Duodenal mucosa (tissue), 2 donors: ENCODE measurements at regions not wholly inside any gene's neighbourhood (a gene's known extent, or its start where the extent isn't known, plus 50 kb on each side); places are given as distances from the start of the nearest gene placed in this dataset.

Experiments
- H3K27ac ChIP-seq: one replicate; pipeline ENCODE4 v1.7.0; 2013; ENCODE audit warnings: low read depth, low read length
- H3K27me3 ChIP-seq, 2 donors: one replicate each; pipeline ENCODE4 v1.7.0; 2013; ENCODE audit warnings: low read length in 2 of 2, control low read depth in 1 of 2; ENCODE audit not compliant: insufficient read depth in 2 of 2, control insufficient read depth in 1 of 2
- H3K36me3 ChIP-seq, 2 donors: one replicate each; pipeline ENCODE4 v1.7.0; 2013; ENCODE audit warnings: low read length in 2 of 2, control low read depth in 1 of 2; ENCODE audit not compliant: insufficient read depth in 2 of 2, control insufficient read depth in 1 of 2
- H3K4me1 ChIP-seq, 2 donors: one replicate each; pipeline ENCODE4 v1.7.0; 2013; ENCODE audit warnings: low read length in 2 of 2, control low read depth in 1 of 2; ENCODE audit not compliant: insufficient read depth in 2 of 2, control insufficient read depth in 1 of 2
- H3K4me3 ChIP-seq, 2 donors: one replicate each; pipeline ENCODE4 v1.7.0; 2013; ENCODE audit warnings: low read length in 2 of 2, low read depth in 1 of 2
- H3K9ac ChIP-seq, 2 donors: one replicate each; pipeline ENCODE4 v1.7.0; 2013; ENCODE audit warnings: low read length in 2 of 2, low read depth in 1 of 2
- H3K9me3 ChIP-seq, 2 donors: one replicate each; pipeline ENCODE4 v1.7.0; 2013; ENCODE audit warnings: low read length in 2 of 2, control low read depth in 1 of 2; ENCODE audit not compliant: control insufficient read depth in 1 of 2

GRCh38 chr21:21714426-21714825, 716.2 kb downstream of the NCAM2 start:
- Histone ChIP-seq H3K27me3 (no peaks in the 10 kb centered on the region), H3K9me3 (peaks cover 5 to 7% of the 10 kb centered on the region in 2 donors), H3K4me3 (no peak overlapping the region), H3K36me3 (no peaks in the 10 kb centered on the region), H3K9ac (no peak overlapping the region), H3K27ac (no peak overlapping the region), H3K4me1 (no peaks in the 10 kb centered on the region)

- Histone ChIP-seq H3K4me3 (no peak overlapping the region), H3K36me3 (no peaks in the 10 kb centered on the region), H3K27me3 (no peaks in the 10 kb centered on the region), H3K9ac (no peak overlapping the region), H3K27ac (no peak overlapping the region), H3K4me1 (no peaks in the 10 kb centered on the region), H3K9me3 (peaks cover 5 to 7% of the 10 kb centered on the region in 2 donors)
Measured at GRCh38 chr21:21715266-21715969, 717.2 kb downstream of the NCAM2 start.

GRCh38 chr21:21722731-21723130, 724.5 kb downstream of the NCAM2 start:
- Histone ChIP-seq H3K27me3 (no peaks in the 10 kb centered on the region), H3K4me1 (no peaks in the 10 kb centered on the region), H3K36me3 (no peaks in the 10 kb centered on the region), H3K9me3 (peaks cover 10 to 13% of the 10 kb centered on the region in 2 donors), H3K27ac (no peak overlapping the region), H3K4me3 (no peak overlapping the region), H3K9ac (no peak overlapping the region)

GRCh38 chr21:21730512-21730911, 732.3 kb downstream of the NCAM2 start:
- H3K9me3 ChIP-seq: peaks cover 16 to 18% of the 10 kb centered on the region in 2 donors

GRCh38 chr21:21731626-21732025, 733.4 kb downstream of the NCAM2 start:
- no peaks in the 10 kb centered on the region for H3K27me3 ChIP-seq

More at GRCh38 chr21:21730512-21730911, 732.3 kb downstream of the NCAM2 start:
- no peaks in the 10 kb centered on the region for H3K36me3 ChIP-seq
- H3K27me3 ChIP-seq: no peaks in the 10 kb centered on the region
- no peak overlapping the region for H3K27ac ChIP-seq
- H3K4me3 ChIP-seq: no peak overlapping the region
- no peaks in the 10 kb centered on the region for H3K4me1 ChIP-seq
- no peak overlapping the region for H3K9ac ChIP-seq

GRCh38 chr21:21734088-21734487, 735.9 kb downstream of the NCAM2 start:
- Histone ChIP-seq H3K4me1 (no peaks in the 10 kb centered on the region), H3K36me3 (no peaks in the 10 kb centered on the region), H3K9ac (no peak overlapping the region), H3K27me3 (no peaks in the 10 kb centered on the region), H3K9me3 (peaks cover 17 to 28% of the 10 kb centered on the region in 2 donors), H3K27ac (no peak overlapping the region), H3K4me3 (no peak overlapping the region)

More at GRCh38 chr21:21731626-21732025, 733.4 kb downstream of the NCAM2 start:
- H3K9me3 ChIP-seq: peaks cover 17 to 18% of the 10 kb centered on the region in 2 donors
- no peak overlapping the region for H3K27ac ChIP-seq
- no peaks in the 10 kb centered on the region for H3K4me1 ChIP-seq
- H3K4me3 ChIP-seq: no peak overlapping the region
- no peaks in the 10 kb centered on the region for H3K36me3 ChIP-seq
- H3K9ac ChIP-seq: no peak overlapping the region

- no peaks in the 10 kb centered on the region for H3K4me1 ChIP-seq
- no peak overlapping the region for H3K9ac ChIP-seq
- H3K9me3 ChIP-seq: peaks cover 13 to 25% of the 10 kb centered on the region in 2 donors
- no peak overlapping the region for H3K4me3 ChIP-seq
- H3K36me3 ChIP-seq: no peaks in the 10 kb centered on the region
- H3K27me3 ChIP-seq: no peaks in the 10 kb centered on the region
- H3K27ac ChIP-seq: no peak overlapping the region
Measured at GRCh38 chr21:21737186-21737585, 739.0 kb downstream of the NCAM2 start.

- H3K9ac ChIP-seq: no peak overlapping the region
- H3K4me1 ChIP-seq: no peaks in the 10 kb centered on the region
- H3K4me3 ChIP-seq: no peak overlapping the region
- H3K9me3 ChIP-seq: peaks cover 18 to 30% of the 10 kb centered on the region in 2 donors
- H3K27me3 ChIP-seq: no peaks in the 10 kb centered on the region
- H3K27ac ChIP-seq: no peak overlapping the region
- no peaks in the 10 kb centered on the region for H3K36me3 ChIP-seq
Measured at GRCh38 chr21:21740207-21740606, 742.0 kb downstream of the NCAM2 start.

GRCh38 chr21:21750124-21750825, 752.1 kb downstream of the NCAM2 start:
- H3K27ac ChIP-seq: no peak overlapping the region
- H3K9me3 ChIP-seq: peaks cover 0 to 24% of the 10 kb centered on the region in 2 donors
- H3K9ac ChIP-seq: no peak overlapping the region
- H3K36me3 ChIP-seq: no peaks in the 10 kb centered on the region
- H3K27me3 ChIP-seq: no peaks in the 10 kb centered on the region
- no peaks in the 10 kb centered on the region for H3K4me1 ChIP-seq
- H3K4me3 ChIP-seq: no peak overlapping the region

GRCh38 chr21:21751286-21751685, 753.1 kb downstream of the NCAM2 start:
- Histone ChIP-seq H3K4me1 (no peaks in the 10 kb centered on the region), H3K4me3 (no peak overlapping the region), H3K36me3 (no peaks in the 10 kb centered on the region), H3K9ac (no peak overlapping the region), H3K27me3 (no peaks in the 10 kb centered on the region), H3K27ac (no peak overlapping the region), H3K9me3 (peaks cover 0 to 24% of the 10 kb centered on the region in 2 donors)
